ENCODE measurements at regions not wholly inside any gene's neighbourhood (a gene's known extent, or its start where the extent isn't known, plus 50 kb on each side); places are given as distances from the start of the nearest gene placed in this dataset.

- TF ChIP-seq CTCF (IDR thresholded peaks at IDR 0.05) (no peak), POLR2A (IDR thresholded peaks at IDR 0.05) (no peak), EP300 (IDR thresholded peaks at IDR 0.05) (no peak)
These were observed 134.0 kb downstream of the ANXA5 start for GRCh38 chr4:121562811-121563210.
